PC-3 (cell line): ENCODE measurements at regions not wholly inside any gene's neighbourhood (a gene's known extent, or its start where the extent isn't known, plus 50 kb on each side); places are given as distances from the start of the nearest gene placed in this dataset.

ENCODE experiments used
- ATAC-seq: fragments of 200-7000 bp; cut with Tn5 transposase; 2 replicates; pipeline ENCODE4 v1.9.1; 2020; ENCODE audit warnings: mild to moderate bottlenecking, moderate library complexity
- BruUV-seq: library from RNA; stranded (reverse); fragments of 400-500 nt; replicated peaks from 2 replicates; lab custom pipeline; 2021; lab: Mats Ljungman, UMichigan
- CTCF ChIA-PET: fragments of 300-600 bp; sonication (Branson Sonifier 250); formaldehyde crosslinking; loops from one replicate; lab custom pipeline; 2022; ENCODE audit warnings: antibody characterized with exemption; lab: Charles Lee
- POLR2A ChIA-PET: fragments of 300-600 bp; sonication (Branson Sonifier 250); formaldehyde crosslinking; loops from one replicate; lab custom pipeline; 2022; ENCODE audit warnings: antibody characterized with exemption; ENCODE audit not compliant: unreplicated experiment; lab: Charles Lee
- DNase-seq: peaks from one replicate; pipeline ENCODE4 v3.0.0-alpha.2; 2015
- H2AFZ ChIP-seq: fragments of 300-600 bp; sonication (generic); 2 replicates; pipeline ENCODE4 v1.6.0; 2016; ENCODE audit warnings: antibody characterized with exemption, low read length
- H3F3A ChIP-seq: fragments of 300-600 bp; sonication (generic); one replicate; pipeline ENCODE4 v1.6.0; 2017; ENCODE audit warnings: antibody characterized with exemption, low read length, control low read depth, mild to moderate bottlenecking; ENCODE audit not compliant: unreplicated experiment
- H3K27ac ChIP-seq: fragments of 300-600 bp; sonication (generic); 2 replicates; pipeline ENCODE4 v1.5.1; 2016; ENCODE audit warnings: mild to moderate bottlenecking, low read length
- H3K27me3 ChIP-seq: fragments of 300-600 bp; sonication (generic); 2 replicates; pipeline ENCODE4 v1.6.1; 2016; ENCODE audit warnings: low read length, mixed read lengths
- H3K36me3 ChIP-seq: fragments of 300-600 bp; sonication (generic); 2 replicates; pipeline ENCODE4 v1.6.1; 2016; ENCODE audit warnings: low read depth, mixed run types, low read length, mixed read lengths
- H3K4me1 ChIP-seq: fragments of 300-600 bp; sonication (generic); 2 replicates; pipeline ENCODE4 v1.5.1; 2016; ENCODE audit warnings: low read length; ENCODE audit not compliant: insufficient read depth
- H3K4me2 ChIP-seq: fragments of 300-600 bp; sonication (generic); 2 replicates; pipeline ENCODE4 v1.6.0; 2016; ENCODE audit warnings: low read length
- H3K4me3 ChIP-seq: fragments of 300-600 bp; sonication (generic); 2 replicates; pipeline ENCODE4 v1.5.1; 2016; ENCODE audit warnings: mild to moderate bottlenecking, low read length, mixed read lengths
- H3K79me2 ChIP-seq: fragments of 300-600 bp; sonication (generic); 2 replicates; pipeline ENCODE4 v1.6.1; 2017; ENCODE audit warnings: low read length, mixed read lengths
- H3K9ac ChIP-seq: fragments of 300-600 bp; sonication (generic); 2 replicates; pipeline ENCODE4 v1.6.0; 2016; ENCODE audit warnings: mild to moderate bottlenecking, low read length
- H3K9me2 ChIP-seq: fragments of 300-600 bp; sonication (generic); replicated peaks from 2 replicates; pipeline ENCODE4 v1.6.1; 2016; ENCODE audit warnings: mixed run types, low read length, mixed read lengths
- H3K9me3 ChIP-seq: fragments of 300-600 bp; sonication (generic); 2 replicates; pipeline ENCODE4 v1.6.1; 2016; ENCODE audit warnings: low read length, mixed read lengths
- H4K20me1 ChIP-seq: fragments of 300-600 bp; sonication (generic); 2 replicates; pipeline ENCODE4 v1.6.1; 2016; ENCODE audit warnings: low read length, mixed read lengths
- CTCF ChIP-seq: fragments of 300-600 bp; sonication (generic); conservative IDR thresholded peaks from 2 replicates; pipeline ENCODE4 v1.5.1; 2017; ENCODE audit warnings: antibody characterized with exemption, low read depth, mild to moderate bottlenecking, low read length
- EZH2 ChIP-seq: fragments of 300-600 bp; sonication (generic); IDR thresholded peaks from one replicate; pipeline ENCODE4 v1.6.1; 2017; ENCODE audit warnings: antibody characterized with exemption, mild to moderate bottlenecking, low read length; ENCODE audit not compliant: unreplicated experiment
- EZH2phosphoT487 ChIP-seq: fragments of 300-600 bp; sonication (generic); IDR thresholded peaks from 2 replicates; pipeline ENCODE4 v1.6.1; 2018; ENCODE audit warnings: mild to moderate bottlenecking, antibody characterized with exemption, low read length, borderline replicate concordance
- intact Hi-C: fragments of 100-400 bp; cut with micrococcal nuclease; formaldehyde crosslinking; loops from 2 replicates; pipeline ENCODE4 v1.9.0; 2023

DNA sequence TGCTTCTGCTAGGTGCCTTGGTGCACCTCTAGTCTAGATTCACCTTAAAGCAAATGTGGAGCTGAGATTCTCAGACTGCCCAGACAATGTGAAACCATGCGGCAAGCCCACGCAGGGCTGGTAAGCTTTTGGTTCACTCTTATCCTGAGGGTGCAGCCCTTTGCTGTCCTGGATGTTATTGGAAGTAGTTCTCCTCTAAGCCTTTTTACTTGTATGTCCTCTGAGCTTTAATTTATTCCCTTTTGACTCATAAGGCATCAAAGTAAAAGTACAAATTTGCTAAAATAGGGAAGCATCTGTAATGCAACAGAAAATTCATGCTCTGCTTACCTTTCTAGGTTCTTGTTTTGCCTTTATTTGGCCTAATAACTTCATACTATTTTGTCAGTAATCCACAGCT is 186.8 kb downstream of the MACC1 start:
- Histone ChIP-seq H3K9me3 (no peaks in the 10 kb centered on the region), H3K9ac (peak overlapping the region; percentile 11; the same call in 1 of the 2 replicates), H3K4me1 (peaks cover 21% of the 10 kb centered on the region), H3K4me3 (no peak overlapping the region), H2AFZ (no peak overlapping the region), H3K4me2 (peak overlapping the region; percentile 70), H3F3A (no peaks in the 10 kb centered on the region), H4K20me1 (no peaks in the 10 kb centered on the region), H3K36me3 (no peaks in the 10 kb centered on the region), H3K79me2 (no peaks in the 10 kb centered on the region), H3K27me3 (no peaks in the 10 kb centered on the region), H3K27ac (peak overlapping the region; percentile 45), H3K9me2 (no peaks in the 10 kb centered on the region)
- ChIA-PET CTCF (interaction anchor here (0.6 to 0.9 kb wide), 4 partner anchors 276 to 568 kb away, joined by 3 to 7 read pairs (median 3); no protein-coding TSS in a partner anchor), POLR2A (no interaction called here)
- TF ChIP-seq EZH2 (no peak), EZH2phosphoT487 (no peak), CTCF (no peak)
- intact Hi-C loops, result loop anchor here (2.0 kb wide), 1 partner anchor 18 kb away; no protein-coding TSS in a partner anchor
- no TSS peak for BruUV-seq
- peak; percentile 9 for ATAC-seq
- no peak for DNase-seq

- H3K4me2 ChIP-seq, result no peak overlapping the region
- no peaks in the 10 kb centered on the region for H3K79me2 ChIP-seq
- POLR2A ChIA-PET, result no interaction called here
- DNase-seq, result no peak
- no peaks in the 10 kb centered on the region for H4K20me1 ChIP-seq
- BruUV-seq, result no TSS peak
- H3K27me3 ChIP-seq, result no peaks in the 10 kb centered on the region
- CTCF ChIA-PET, result no interaction called here
- intact Hi-C loops, result no loop called here
- H3K36me3 ChIP-seq, result no peaks in the 10 kb centered on the region
- no peak for ATAC-seq
- H3K4me1 ChIP-seq, result peaks cover 16% of the 10 kb centered on the region
- H3K4me3 ChIP-seq, result no peak overlapping the region
- no peaks in the 10 kb centered on the region for H3K9me2 ChIP-seq
- no peaks in the 10 kb centered on the region for H3F3A ChIP-seq
- TF ChIP-seq EZH2phosphoT487 (no peak), CTCF (no peak), EZH2 (no peak)
- H3K27ac ChIP-seq, result no peak overlapping the region
- no peak overlapping the region for H2AFZ ChIP-seq
- no peak overlapping the region for H3K9ac ChIP-seq
- H3K9me3 ChIP-seq, result no peaks in the 10 kb centered on the region
Observed at GRCh38 chr7:20026762-20027161, 190.4 kb downstream of the MACC1 start.

- no peaks in the 10 kb centered on the region for H3K79me2 ChIP-seq
- ChIA-PET CTCF (no interaction called here), POLR2A (no interaction called here)
Observed at GRCh38 chr7:20021831-20022230, 195.4 kb downstream of the MACC1 start.

More at GRCh38 chr7:20021831-20022230, 195.4 kb downstream of the MACC1 start:
- H3K27ac ChIP-seq, result no peak overlapping the region
- intact Hi-C loops, result no loop called here
- H3K4me2 ChIP-seq, result no peak overlapping the region
- no peak overlapping the region for H3K9ac ChIP-seq
- H3K9me2 ChIP-seq, result no peaks in the 10 kb centered on the region
- TF ChIP-seq CTCF (no peak), EZH2phosphoT487 (no peak), EZH2 (no peak)
- no peak overlapping the region for H3K4me3 ChIP-seq
- no peaks in the 10 kb centered on the region for H3K27me3 ChIP-seq
- no TSS peak for BruUV-seq
- H3K9me3 ChIP-seq, result no peaks in the 10 kb centered on the region
- 0 out of 2 replicates have a peak, but pooled peaks cover under 1% of the 10 kb centered on the region for H3K4me1 ChIP-seq
- no peaks in the 10 kb centered on the region for H4K20me1 ChIP-seq
- no peak for DNase-seq
- no peak; the same call in 1 of the 2 replicates for ATAC-seq
- no peaks in the 10 kb centered on the region for H3F3A ChIP-seq
- no peaks in the 10 kb centered on the region for H3K36me3 ChIP-seq
- H2AFZ ChIP-seq, result no peak overlapping the region
